Thoracic aorta (tissue), 2 donors: ENCODE measurements at regions not wholly inside any gene's neighbourhood (a gene's known extent, or its start where the extent isn't known, plus 50 kb on each side); places are given as distances from the start of the nearest gene placed in this dataset.
"Not testable (repeated sequence)": the region's sequence is repeated elsewhere in the genome, so short reads cannot be mapped to it uniquely, and the experiment has no call there.

Experiments used
- ATAC-seq: fragments of 150-250 bp; one replicate; pipeline ENCODE4 v1.8.0; 2017; ENCODE audit warnings: low read depth; ENCODE audit not compliant: insufficient number of reproducible peaks, low FRiP score
- DNase-seq: peaks from one replicate; pipeline ENCODE4 v3.0.0-alpha.2; 2020; ENCODE audit warnings: low spot score
- H3K27ac ChIP-seq, 2 donors: fragments of 200-600 bp; sonication (generic); 1 replicate in 1 of 2; 2 replicates in 1 of 2; pipeline ENCODE4 v1.5.1; 2016; ENCODE audit warnings: mild to moderate bottlenecking in 2 of 2, moderate library complexity in 2 of 2
- H3K27me3 ChIP-seq: fragments of 200-600 bp; sonication (generic); replicated peaks from 2 replicates; pipeline ENCODE4 v1.6.0; 2016; ENCODE audit warnings: mild to moderate bottlenecking; ENCODE audit not compliant: insufficient read depth
- H3K36me3 ChIP-seq: fragments of 200-600 bp; sonication (generic); one replicate; pipeline ENCODE4 v1.5.1; 2016
- H3K4me1 ChIP-seq, 2 donors: fragments of 200-600 bp; sonication (generic); 1 replicate in 1 of 2; 2 replicates in 1 of 2; pipeline versions ENCODE4 v1.5.1 to v1.6.0; 2016; ENCODE audit warnings: low read depth in 2 of 2, mild to moderate bottlenecking in 1 of 2; ENCODE audit not compliant: control insufficient read depth in 1 of 2
- H3K4me3 ChIP-seq: fragments of 200-600 bp; sonication (generic); 2 replicates; pipeline ENCODE4 v1.5.1; 2016; ENCODE audit warnings: mild to moderate bottlenecking
- H3K9me3 ChIP-seq: fragments of 200-600 bp; sonication (generic); 2 replicates; pipeline ENCODE4 v1.5.1; 2016
- CTCF ChIP-seq: fragments of 200-600 bp; sonication (generic); IDR thresholded peaks from one replicate; pipeline ENCODE4 v1.5.1; 2019; ENCODE audit warnings: antibody characterized with exemption

- H3K27me3 ChIP-seq = no peaks in the 10 kb centered on the region
- H3K4me3 ChIP-seq = no peak overlapping the region
- no peak for DNase-seq
- H3K27ac ChIP-seq = no peak overlapping the region
- H3K9me3 ChIP-seq = no peaks in the 10 kb centered on the region
- no peaks in the 10 kb centered on the region for H3K36me3 ChIP-seq
- no peaks in the 10 kb centered on the region for H3K4me1 ChIP-seq
- no peak for ATAC-seq
- TF ChIP-seq CTCF = no peak
These were observed 135.7 kb downstream of the TLR4 start for GRCh38 chr9:117839862-117840261.

DNA sequence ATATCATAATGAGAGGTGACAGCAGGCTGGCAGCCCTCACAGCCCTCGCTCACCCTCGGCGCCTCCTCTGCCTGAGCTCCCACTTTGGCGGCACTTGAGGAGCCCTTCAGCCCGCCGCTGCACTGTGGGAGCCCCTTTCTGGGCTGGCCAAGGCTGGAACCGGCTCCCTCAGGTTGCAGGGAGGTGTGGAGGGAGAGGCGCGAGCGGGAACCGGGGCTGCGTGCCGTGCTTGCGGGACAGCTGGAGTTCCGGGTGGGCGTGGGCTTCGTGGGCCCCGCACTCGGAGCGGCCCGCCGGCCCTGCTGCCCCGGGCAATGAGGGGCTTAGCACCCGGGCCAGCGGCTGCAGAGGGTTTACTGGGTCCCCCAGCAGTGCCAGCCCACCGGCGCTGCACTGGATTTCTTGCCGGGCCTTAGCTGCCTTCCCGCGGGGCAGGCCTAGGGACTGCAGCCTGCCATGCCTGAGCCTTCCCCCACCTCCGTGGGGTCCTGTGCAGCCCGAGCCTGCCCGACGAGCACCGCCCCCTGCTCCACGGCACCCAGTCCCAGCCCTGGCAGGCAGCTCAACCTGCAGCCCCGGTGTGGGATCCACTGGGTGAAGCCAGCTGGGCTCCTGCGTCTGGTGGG lies 147.7 kb downstream of the TLR4 start:
- ATAC-seq, DNase-seq, H3K4me1 ChIP-seq: not testable (repeated sequence)

DNA sequence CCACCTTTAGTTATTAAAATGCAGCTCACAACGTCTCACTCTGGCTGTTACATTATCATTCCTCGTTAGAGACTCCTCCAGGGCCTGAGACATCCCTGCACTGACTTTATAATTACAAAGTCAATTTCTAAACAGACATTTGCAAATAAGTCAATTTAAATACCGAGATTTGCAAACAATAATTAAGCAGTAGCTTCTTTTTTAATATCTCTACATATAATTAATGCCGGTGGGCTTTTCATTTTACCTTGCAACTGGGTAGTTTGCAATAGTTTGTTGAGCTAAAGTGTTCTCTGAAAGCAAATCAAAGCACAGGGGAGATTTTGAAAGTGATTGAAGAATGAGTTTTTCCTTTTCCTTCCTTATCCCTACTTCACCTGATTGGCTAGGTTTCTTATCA lies 154.4 kb downstream of the TLR4 start:
- Histone ChIP-seq H3K9me3 (no peaks in the 10 kb centered on the region), H3K27me3 (no peaks in the 10 kb centered on the region), H3K27ac (no peak overlapping the region), H3K36me3 (no peaks in the 10 kb centered on the region), H3K4me3 (no peak overlapping the region), H3K4me1 (no peaks in the 10 kb centered on the region)
- no peak for TF ChIP-seq CTCF
- DNase-seq (no peak), ATAC-seq (no peak)

More for the DNA sequence above, 147.7 kb downstream of the TLR4 start:
- H3K4me3 ChIP-seq, H3K27me3 ChIP-seq, H3K27ac ChIP-seq, H3K9me3 ChIP-seq, H3K36me3 ChIP-seq: not testable (repeated sequence)

DNA sequence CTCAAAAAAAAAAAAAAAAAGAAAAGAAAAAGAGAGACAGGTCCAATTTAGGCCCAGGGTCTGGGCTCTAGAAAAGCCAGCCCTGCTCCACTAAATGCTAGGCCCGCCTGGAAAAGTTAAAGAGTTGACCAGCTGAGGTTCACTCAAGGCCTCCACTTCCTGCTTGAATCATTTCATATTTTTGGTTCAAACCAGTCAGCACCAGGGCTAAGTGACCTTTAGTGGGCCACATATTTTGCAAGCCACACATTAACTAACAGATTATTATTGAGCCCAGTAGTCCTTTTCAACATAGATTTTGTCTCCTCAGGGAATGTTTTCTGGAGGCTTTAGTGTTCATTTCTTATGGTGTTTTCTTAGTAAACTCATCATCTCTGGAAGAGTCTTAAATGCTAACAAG lies 156.6 kb downstream of the TLR4 start:
- ATAC-seq (no peak), DNase-seq (no peak)
- Histone ChIP-seq H3K27ac (no peak overlapping the region), H3K4me1 (no peaks in the 10 kb centered on the region), H3K4me3 (no peak overlapping the region), H3K36me3 (no peaks in the 10 kb centered on the region), H3K27me3 (no peaks in the 10 kb centered on the region), H3K9me3 (no peaks in the 10 kb centered on the region)
- TF ChIP-seq CTCF = no peak

DNA sequence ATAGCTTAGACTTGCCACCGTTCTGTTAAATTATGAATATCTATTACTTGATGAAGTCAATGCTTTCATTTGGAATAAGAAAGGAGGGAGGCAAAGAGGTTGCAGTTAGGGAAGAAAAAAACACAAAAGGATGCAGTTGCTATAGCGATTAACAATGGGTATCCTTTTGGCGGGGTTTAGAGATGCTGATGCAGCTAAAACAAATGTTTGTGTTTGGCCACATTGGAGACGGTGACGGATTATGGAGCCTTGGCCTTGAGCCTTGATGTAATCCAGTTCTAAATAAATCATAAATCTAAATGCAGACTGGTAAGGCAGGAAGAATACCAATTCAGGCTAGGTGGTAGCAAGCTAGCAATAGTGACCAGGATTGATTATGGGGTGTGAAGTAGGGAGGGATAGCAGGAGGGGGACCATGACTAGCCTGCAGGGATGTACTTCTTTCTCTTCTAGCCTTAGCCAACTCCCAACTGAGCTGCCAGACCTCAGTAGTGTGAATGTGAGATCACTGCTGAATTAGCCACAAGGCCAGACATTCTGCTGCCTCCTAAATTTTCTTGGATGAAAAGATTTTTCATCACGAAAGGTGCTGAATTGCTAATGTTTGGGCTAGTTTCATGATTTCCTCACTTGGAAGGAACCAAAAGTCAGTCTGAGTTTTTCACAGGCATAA lies 160.3 kb downstream of the TLR4 start:
- H3K4me1 ChIP-seq = no peaks in the 10 kb centered on the region
- no peaks in the 10 kb centered on the region for H3K9me3 ChIP-seq
- no peaks in the 10 kb centered on the region for H3K27me3 ChIP-seq
- H3K36me3 ChIP-seq = no peaks in the 10 kb centered on the region
- H3K27ac ChIP-seq = no peak overlapping the region
- DNase-seq = no peak
- no peak for ATAC-seq
- no peak for TF ChIP-seq CTCF
- no peak overlapping the region for H3K4me3 ChIP-seq
